Iris pigment epithelial cell (primary cell): ENCODE measurements at regions not wholly inside any gene's neighbourhood (a gene's known extent, or its start where the extent isn't known, plus 50 kb on each side); places are given as distances from the start of the nearest gene placed in this dataset.
"Not testable (repeated sequence)": the region's sequence is repeated elsewhere in the genome, so short reads cannot be mapped to it uniquely, and the experiment has no call there.

Experiments
- DNase-seq: peaks from one replicate; pipeline ENCODE4 v3.0.0-alpha.2; 2011; ENCODE audit warnings: low read depth

GRCh38 chr20:48126227-48126740 lies 341.0 kb upstream of the SULF2 start:
- no peak for DNase-seq

- DNase-seq = no peak
These were observed 339.7 kb upstream of the SULF2 start for GRCh38 chr20:48124960-48125359.

GRCh38 chr20:48124181-48124782 lies 339.0 kb upstream of the SULF2 start:
- DNase-seq = no peak

- no peak for DNase-seq
These were observed 334.8 kb upstream of the SULF2 start for GRCh38 chr20:48120120-48120519.

GRCh38 chr20:48119389-48119788 lies 334.1 kb upstream of the SULF2 start:
- not testable (repeated sequence) for DNase-seq

- DNase-seq = peak; percentile 15
These were observed 330.2 kb upstream of the SULF2 start for GRCh38 chr20:48115502-48115901.

- peak; percentile 83 for DNase-seq
These were observed 322.3 kb upstream of the SULF2 start for GRCh38 chr20:48107560-48107959.

GRCh38 chr20:48106428-48106827 lies 321.1 kb upstream of the SULF2 start:
- peak; percentile 30 for DNase-seq

- DNase-seq = no peak
These were observed 320.2 kb upstream of the SULF2 start for GRCh38 chr20:48105526-48105925.

- peak; percentile 45 for DNase-seq
These were observed 317.8 kb upstream of the SULF2 start for GRCh38 chr20:48102931-48103660.

GRCh38 chr20:48102076-48102787 lies 317.0 kb upstream of the SULF2 start:
- DNase-seq = no peak

GRCh38 chr20:48100483-48100882 lies 315.2 kb upstream of the SULF2 start:
- no peak for DNase-seq

- peak; percentile 34 for DNase-seq
These were observed 313.6 kb upstream of the SULF2 start for GRCh38 chr20:48098866-48099265.

GRCh38 chr20:48098099-48098498 lies 312.8 kb upstream of the SULF2 start:
- no peak for DNase-seq

GRCh38 chr20:48096957-48097890 lies 311.9 kb upstream of the SULF2 start:
- DNase-seq = no peak

- no peak for DNase-seq
These were observed 311.1 kb upstream of the SULF2 start for GRCh38 chr20:48096212-48096875.

- no peak for DNase-seq
These were observed 309.7 kb upstream of the SULF2 start for GRCh38 chr20:48094944-48095343.

- DNase-seq = no peak
These were observed 309.0 kb upstream of the SULF2 start for GRCh38 chr20:48094196-48094749.

- no peak for DNase-seq
These were observed 307.5 kb upstream of the SULF2 start for GRCh38 chr20:48092596-48093280.

- DNase-seq = no peak
These were observed 305.5 kb upstream of the SULF2 start for GRCh38 chr20:48090784-48091183.
